ENCODE measurements at regions not wholly inside any gene's neighbourhood (a gene's known extent, or its start where the extent isn't known, plus 50 kb on each side); places are given as distances from the start of the nearest gene placed in this dataset.
"Not testable (repeated sequence)": the region's sequence is repeated elsewhere in the genome, so short reads cannot be mapped to it uniquely, and the experiment has no call there.

DNA sequence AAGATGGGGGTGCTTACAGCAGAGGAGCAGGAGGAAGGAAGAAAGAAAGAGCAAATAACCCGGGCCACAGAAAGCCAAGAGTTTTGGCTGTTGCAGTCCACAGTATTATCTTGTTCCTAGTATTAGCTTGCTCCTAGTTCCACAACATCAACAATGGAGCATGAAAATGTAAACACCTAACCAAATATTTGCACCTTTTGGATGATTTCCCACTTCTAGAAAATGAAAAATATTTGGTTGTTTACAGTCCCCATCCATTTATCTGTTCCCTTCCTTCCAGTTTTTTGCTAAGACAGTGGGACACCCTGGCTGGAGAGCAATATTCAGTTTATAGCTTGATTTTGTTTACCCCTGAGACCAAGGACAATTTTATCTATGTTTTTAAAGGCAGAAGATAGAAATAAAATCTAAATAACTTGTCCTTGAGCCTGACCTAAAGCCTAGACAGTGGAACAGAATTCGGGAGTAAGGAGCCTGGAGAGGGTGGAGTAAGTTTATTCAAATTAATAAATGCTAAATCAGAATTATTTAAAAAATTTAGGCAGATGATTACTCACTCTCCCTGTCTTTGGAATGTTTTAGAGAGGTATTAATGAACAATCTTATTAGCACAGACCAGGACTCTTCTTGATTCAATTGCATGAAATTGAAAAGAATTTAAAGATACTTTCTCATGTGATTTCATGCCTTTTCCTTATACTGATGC, 51.6 kb downstream of the RESF1 start:
- no peaks in the 10 kb centered on the region for H3K27me3 Mint-ChIP-seq (ENCODE audit: low read depth)
- ATAC-seq, result no peak
- no peak for DNase-seq
- CTCF ChIA-PET, result no interaction called here
- H3K4me3 Mint-ChIP-seq, result no peak overlapping the region
- peaks cover 2% of the 10 kb centered on the region for H3K36me3 Mint-ChIP-seq (ENCODE audit: low read depth)
- no peaks in the 10 kb centered on the region for H3K9me3 Mint-ChIP-seq (ENCODE audit: insufficient read depth)
- H3K27ac Mint-ChIP-seq, result no peak overlapping the region
- POLR2A ChIA-PET, result no interaction called here
- H3K4me1 Mint-ChIP-seq (ENCODE audit: low read depth), result peaks cover 7% of the 10 kb centered on the region

DNA sequence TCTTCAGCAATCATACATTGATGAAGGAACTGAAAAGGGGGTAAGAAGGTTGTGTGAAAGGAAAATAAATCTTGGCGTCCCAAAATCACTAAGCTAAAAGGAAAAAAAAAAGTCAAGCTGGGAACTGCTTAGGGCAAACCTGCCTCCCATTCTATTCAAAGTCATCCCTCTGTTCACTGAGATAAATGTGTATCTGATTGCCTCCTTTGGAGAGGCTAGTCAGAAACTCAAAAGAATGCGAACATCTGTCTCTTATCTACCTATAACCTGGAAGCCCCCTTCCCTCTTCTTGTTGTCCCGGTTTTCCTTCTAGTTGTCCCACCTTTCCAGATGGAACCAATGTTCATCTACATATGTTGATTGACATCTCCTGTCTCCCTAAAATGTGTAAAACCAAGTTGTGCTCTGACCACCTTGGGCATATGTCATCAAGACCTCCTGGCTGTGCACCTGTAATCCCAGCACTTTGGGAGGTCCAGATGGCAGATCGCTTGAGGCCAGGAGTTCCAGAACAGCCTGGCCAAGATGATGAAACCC, 53.1 kb downstream of the RESF1 start:
- DNase-seq (no peak), ATAC-seq (no peak)
- Mint-ChIP-seq H3K4me1 (ENCODE audit: low read depth) (peaks cover 12% of the 10 kb centered on the region), H3K36me3 (ENCODE audit: low read depth) (no peaks in the 10 kb centered on the region), H3K9me3 (ENCODE audit: insufficient read depth) (no peaks in the 10 kb centered on the region), H3K4me3 (no peak overlapping the region), H3K27me3 (ENCODE audit: low read depth) (no peaks in the 10 kb centered on the region), H3K27ac (no peak overlapping the region)
- ChIA-PET CTCF (no interaction called here), POLR2A (no interaction called here)

DNA sequence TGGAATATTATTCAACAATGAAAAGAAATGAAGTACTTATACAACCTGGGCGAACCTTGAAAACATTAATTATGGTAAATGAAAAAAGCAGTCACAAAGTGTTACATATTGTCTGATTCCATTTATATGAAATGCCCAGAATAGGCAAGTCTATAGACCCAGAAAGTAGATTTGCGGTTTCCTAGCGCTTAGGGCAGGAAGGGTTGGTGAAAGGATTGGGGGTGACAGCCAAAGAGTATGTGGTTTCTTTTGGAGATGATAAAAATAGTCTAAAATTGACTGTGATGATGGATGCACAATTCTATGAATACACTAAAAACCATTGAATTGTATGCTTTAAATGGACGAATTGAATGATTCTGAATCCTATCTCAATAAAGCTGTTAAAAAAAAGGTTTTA, 55.8 kb downstream of the RESF1 start:
- POLR2A ChIA-PET, result no interaction called here
- peaks cover 12% of the 10 kb centered on the region for H3K4me1 Mint-ChIP-seq (ENCODE audit: low read depth)
- no peaks in the 10 kb centered on the region for H3K27me3 Mint-ChIP-seq (ENCODE audit: low read depth)
- H3K4me3 Mint-ChIP-seq, result no peak overlapping the region
- H3K27ac Mint-ChIP-seq, result no peak overlapping the region
- no peaks in the 10 kb centered on the region for H3K36me3 Mint-ChIP-seq (ENCODE audit: low read depth)
- ATAC-seq, result peak; percentile 47
- CTCF ChIA-PET, result no interaction called here
- no peaks in the 10 kb centered on the region for H3K9me3 Mint-ChIP-seq (ENCODE audit: insufficient read depth)
- DNase-seq, result no peak

DNA sequence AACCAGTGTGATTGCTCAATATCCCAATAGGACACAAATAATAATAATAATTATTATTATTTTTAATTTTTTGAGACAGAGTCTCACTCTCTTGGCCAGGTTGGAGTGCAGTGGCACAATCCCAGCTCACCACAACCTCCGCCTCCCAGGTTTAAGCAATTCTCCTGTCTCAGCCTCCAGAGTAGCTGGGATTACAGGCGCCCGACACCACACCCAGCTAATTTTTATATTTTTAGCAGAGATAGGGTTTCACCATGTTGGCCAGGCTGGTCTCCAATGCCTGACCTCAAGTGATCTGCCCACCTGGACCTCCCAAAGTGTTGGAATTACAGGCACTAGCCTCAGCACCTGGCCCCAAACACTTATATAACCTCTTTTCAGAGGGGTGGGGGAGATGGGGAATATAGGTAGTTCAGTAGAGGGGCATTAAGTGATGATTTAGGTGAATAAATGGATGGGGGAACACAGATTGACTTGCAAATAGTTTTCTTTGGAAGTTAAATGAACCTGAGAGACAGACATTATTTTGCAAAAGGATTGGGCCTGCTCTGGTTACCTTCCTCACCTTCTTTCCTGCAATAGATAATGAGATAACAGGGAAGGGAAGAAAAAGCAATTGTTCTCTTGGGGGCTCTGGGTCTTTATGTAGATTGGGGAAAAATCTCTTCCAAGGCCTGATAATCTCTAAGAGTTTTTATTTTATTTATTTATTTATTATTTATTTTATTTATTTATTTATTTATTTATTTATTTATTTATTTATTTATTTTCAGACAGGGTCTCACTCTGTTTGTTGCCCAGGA, 57.7 kb downstream of the RESF1 start:
- H3K9me3 Mint-ChIP-seq (ENCODE audit: insufficient read depth), result peaks cover 7% of the 10 kb centered on the region
- H3K27ac Mint-ChIP-seq, result no peak overlapping the region
- H3K4me1 Mint-ChIP-seq (ENCODE audit: low read depth), result peaks cover 26% of the 10 kb centered on the region
- ChIA-PET CTCF (no interaction called here), POLR2A (no interaction called here)
- ATAC-seq (no peak), DNase-seq (no peak)
- peaks cover 7% of the 10 kb centered on the region for H3K36me3 Mint-ChIP-seq (ENCODE audit: low read depth)
- H3K27me3 Mint-ChIP-seq (ENCODE audit: low read depth), result no peaks in the 10 kb centered on the region
- H3K4me3 Mint-ChIP-seq, result no peak overlapping the region

DNA sequence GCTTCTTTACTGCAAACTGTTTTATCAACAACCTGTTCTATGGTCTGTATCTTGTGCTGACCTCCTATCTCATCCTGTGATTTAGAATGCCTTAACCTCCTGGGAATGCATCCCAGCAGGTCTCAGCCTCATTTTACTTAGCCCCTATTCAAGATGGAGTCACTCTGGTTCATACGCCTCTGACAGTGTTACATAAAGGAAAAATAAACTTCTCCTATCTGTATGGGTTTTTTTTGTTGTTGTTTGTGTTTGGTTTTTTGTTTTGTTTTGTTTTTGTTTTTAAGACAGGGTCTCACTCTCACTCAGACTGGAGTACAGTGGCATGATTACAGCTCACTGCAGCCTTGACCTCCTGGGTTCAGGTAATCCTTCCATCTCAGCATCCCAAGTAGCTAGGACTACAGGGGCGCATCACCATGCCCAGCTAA, 62.1 kb downstream of the RESF1 start:
- ATAC-seq, result no peak
- CTCF ChIA-PET, result no interaction called here
- no peaks in the 10 kb centered on the region for H3K27me3 Mint-ChIP-seq (ENCODE audit: low read depth)
- H3K27ac Mint-ChIP-seq, result no peak overlapping the region
- POLR2A ChIA-PET, result interaction anchor here (1.0 kb wide), 1 partner anchor 368 kb away, joined by 3 read pairs; no protein-coding TSS in a partner anchor
- H3K4me1 Mint-ChIP-seq (ENCODE audit: low read depth), result peaks cover 34% of the 10 kb centered on the region
- peaks cover 14% of the 10 kb centered on the region for H3K36me3 Mint-ChIP-seq (ENCODE audit: low read depth)
- no peak for DNase-seq
- peaks cover 13% of the 10 kb centered on the region for H3K9me3 Mint-ChIP-seq (ENCODE audit: insufficient read depth)
- no peak overlapping the region for H3K4me3 Mint-ChIP-seq

DNA sequence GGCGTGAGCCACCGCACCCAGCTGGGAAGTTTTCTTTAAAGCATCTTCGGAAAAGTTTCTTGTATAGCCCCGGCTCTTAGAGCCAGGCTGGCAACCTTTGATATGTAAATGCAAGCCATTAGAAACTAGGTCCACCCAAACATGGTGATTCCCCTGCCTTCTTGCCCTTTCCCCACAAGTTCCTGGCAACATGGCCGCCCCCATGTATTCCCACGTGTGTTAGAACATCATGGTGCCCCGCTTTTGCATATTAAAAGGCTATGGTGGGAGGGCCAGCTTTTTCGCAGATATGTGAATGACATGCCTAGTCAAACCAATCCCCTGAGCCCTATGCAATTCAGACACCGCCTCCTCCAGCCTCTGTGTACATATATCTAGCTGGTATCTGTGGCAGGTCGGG, 63.2 kb downstream of the RESF1 start:
- DNase-seq; H3K4me3 Mint-ChIP-seq; H3K27ac Mint-ChIP-seq; ATAC-seq; CTCF ChIA-PET; H3K27me3 Mint-ChIP-seq (ENCODE audit: low read depth): not testable (repeated sequence)
- H3K36me3 Mint-ChIP-seq (ENCODE audit: low read depth), result peaks cover 14% of the 10 kb centered on the region
- peaks cover 40% of the 10 kb centered on the region for H3K4me1 Mint-ChIP-seq (ENCODE audit: low read depth)
- POLR2A ChIA-PET, result interaction anchor here (0.6 kb wide), 2 partner anchors 20 to 1999 kb away, joined by 3 read pairs; no protein-coding TSS in a partner anchor
- peaks cover 13% of the 10 kb centered on the region for H3K9me3 Mint-ChIP-seq (ENCODE audit: insufficient read depth)

DNA sequence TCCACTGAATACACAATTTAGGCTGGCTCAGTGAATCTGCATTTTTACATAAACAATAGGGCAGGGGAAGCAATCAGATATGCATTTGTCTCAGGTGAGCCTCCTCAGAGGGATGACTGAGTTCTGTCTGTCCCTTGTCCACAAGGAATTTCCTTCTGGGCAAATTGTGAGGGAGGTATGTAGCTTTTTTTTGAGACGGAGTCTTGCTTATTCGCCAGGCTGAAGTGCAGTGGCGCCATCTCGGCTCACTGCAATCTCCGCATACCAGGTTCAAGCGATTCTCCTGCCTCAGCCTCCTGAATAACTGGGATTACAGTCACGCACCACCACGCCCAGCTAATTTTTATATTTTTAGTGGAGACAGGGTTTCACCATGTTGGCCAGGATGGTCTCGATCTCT, 64.6 kb downstream of the RESF1 start:
- CTCF ChIA-PET; ATAC-seq; H3K27ac Mint-ChIP-seq; POLR2A ChIA-PET; H3K27me3 Mint-ChIP-seq (ENCODE audit: low read depth); DNase-seq; H3K4me3 Mint-ChIP-seq: not testable (repeated sequence)
- Mint-ChIP-seq H3K36me3 (ENCODE audit: low read depth) (peaks cover 14% of the 10 kb centered on the region), H3K4me1 (ENCODE audit: low read depth) (peaks cover 40% of the 10 kb centered on the region), H3K9me3 (ENCODE audit: insufficient read depth) (peaks cover 13% of the 10 kb centered on the region)

DNA sequence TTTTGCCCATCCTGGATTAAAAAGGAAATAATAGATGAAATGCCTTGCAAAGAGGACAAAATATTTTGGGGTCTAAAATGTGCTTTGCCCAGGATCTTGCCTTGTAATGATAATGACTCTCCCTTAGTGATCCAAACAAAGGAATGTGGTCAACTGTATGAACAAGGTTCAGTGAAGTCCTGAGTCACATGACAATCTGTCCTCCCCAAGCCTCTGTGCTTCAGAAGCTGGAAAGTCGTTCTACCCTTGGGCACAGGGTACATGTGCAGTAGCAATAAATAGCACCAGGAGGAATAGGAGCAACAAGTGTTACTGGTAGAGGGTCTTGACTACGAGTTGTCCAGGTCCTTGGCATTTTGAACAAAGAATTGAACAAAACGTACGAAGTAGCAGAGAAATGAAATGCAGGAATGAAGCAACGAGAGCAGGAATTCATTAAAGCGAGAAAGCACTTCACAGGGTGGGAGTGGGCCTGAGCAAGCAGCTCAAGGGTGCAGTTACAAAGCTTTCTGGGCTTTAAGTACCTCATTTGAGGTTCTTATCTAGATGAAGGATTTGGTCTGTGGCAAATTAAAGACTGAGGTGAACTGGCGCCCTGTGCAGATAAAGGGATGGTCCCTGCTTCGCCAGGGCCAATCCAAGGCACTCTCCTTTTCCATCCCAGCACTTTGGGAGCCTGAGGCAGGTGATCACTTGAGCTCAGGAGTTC, 65.8 kb downstream of the RESF1 start:
- Mint-ChIP-seq H3K36me3 (ENCODE audit: low read depth) (peaks cover 14% of the 10 kb centered on the region), H3K27me3 (ENCODE audit: low read depth) (no peaks in the 10 kb centered on the region), H3K4me3 (no peak overlapping the region), H3K27ac (peak overlapping the region; percentile 9), H3K4me1 (ENCODE audit: low read depth) (peaks cover 40% of the 10 kb centered on the region), H3K9me3 (ENCODE audit: insufficient read depth) (peaks cover 13% of the 10 kb centered on the region)
- POLR2A ChIA-PET, result no interaction called here
- DNase-seq, result no peak
- CTCF ChIA-PET, result interaction anchor here (2.8 kb wide), 1 partner anchor 372 kb away, joined by 8 read pairs; no protein-coding TSS in a partner anchor
- peak; percentile 2 for ATAC-seq

DNA sequence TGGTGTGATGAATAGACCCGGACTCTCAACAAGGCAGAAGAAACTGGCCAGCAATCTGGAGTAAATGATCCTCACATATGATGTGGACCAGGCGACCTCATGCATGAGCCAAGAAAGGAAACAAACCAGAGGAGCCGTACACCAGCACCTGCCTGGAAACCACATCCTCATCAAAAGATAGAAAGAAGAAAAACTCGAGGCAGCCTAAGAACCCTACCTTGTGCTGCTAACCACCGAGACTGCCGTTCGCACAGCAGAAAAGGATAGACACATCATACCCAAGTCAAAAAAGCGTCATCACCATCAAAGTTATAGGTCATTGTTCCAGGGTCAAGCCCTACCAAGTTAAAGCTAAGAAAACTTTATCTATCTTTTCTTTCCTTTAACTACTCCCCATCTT, 66.7 kb downstream of the RESF1 start:
- DNase-seq (peak; percentile 80), ATAC-seq (peak; percentile 99)
- Mint-ChIP-seq H3K36me3 (ENCODE audit: low read depth) (peaks cover 14% of the 10 kb centered on the region), H3K4me1 (ENCODE audit: low read depth) (peaks cover 33% of the 10 kb centered on the region), H3K27me3 (ENCODE audit: low read depth) (no peaks in the 10 kb centered on the region), H3K4me3 (no peak overlapping the region), H3K27ac (peak overlapping the region; percentile 60), H3K9me3 (ENCODE audit: insufficient read depth) (peaks cover 13% of the 10 kb centered on the region)
- ChIA-PET CTCF (interaction anchor here (1.7 to 2.8 kb wide), 2 partner anchors 60 to 373 kb away, joined by 4 to 8 read pairs; no protein-coding TSS in a partner anchor), POLR2A (no interaction called here)

DNA sequence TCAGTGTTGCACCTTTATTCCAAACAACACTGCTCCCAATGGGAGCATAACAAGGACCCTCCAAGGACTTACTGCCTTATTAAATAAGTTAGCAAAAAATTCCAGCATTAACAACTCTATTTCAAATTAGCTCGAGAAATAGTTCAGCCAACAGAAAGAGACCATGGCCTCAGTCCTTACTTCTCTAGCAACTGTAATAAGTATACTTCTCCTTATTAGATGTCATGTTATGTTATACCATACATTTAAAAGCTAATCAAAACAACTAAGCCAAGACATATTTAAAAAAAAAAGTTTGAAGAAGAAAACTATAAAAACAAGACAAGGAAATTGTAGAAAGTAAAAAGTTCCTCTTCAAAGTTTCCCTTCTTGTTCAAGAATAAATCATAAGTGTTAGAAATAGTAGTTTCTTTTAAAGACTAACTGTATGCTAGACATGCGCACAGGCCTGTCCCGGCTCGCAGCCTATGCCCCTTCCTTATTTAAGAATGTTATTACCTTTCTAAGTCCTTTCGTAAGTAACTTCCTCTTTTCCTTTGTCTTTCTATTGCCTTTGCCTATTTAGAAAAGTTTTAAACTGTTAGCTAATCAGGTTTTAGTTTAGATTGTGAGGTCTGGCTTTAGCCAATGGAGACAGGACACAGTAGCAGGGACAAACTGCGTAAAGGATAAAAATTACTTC, 68.6 kb downstream of the RESF1 start:
- CTCF ChIA-PET, result interaction anchor here (1.1 to 2.8 kb wide), 2 partner anchors 23 to 374 kb away, joined by 3 to 8 read pairs; no protein-coding TSS in a partner anchor
- POLR2A ChIA-PET, result no interaction called here
- peaks cover 6% of the 10 kb centered on the region for H3K36me3 Mint-ChIP-seq (ENCODE audit: low read depth)
- ATAC-seq, result no peak
- H3K27me3 Mint-ChIP-seq (ENCODE audit: low read depth), result no peaks in the 10 kb centered on the region
- no peak for DNase-seq
- no peak overlapping the region for H3K27ac Mint-ChIP-seq
- H3K4me3 Mint-ChIP-seq, result no peak overlapping the region
- peaks cover 26% of the 10 kb centered on the region for H3K4me1 Mint-ChIP-seq (ENCODE audit: low read depth)
- H3K9me3 Mint-ChIP-seq (ENCODE audit: insufficient read depth), result peaks cover 5% of the 10 kb centered on the region

DNA sequence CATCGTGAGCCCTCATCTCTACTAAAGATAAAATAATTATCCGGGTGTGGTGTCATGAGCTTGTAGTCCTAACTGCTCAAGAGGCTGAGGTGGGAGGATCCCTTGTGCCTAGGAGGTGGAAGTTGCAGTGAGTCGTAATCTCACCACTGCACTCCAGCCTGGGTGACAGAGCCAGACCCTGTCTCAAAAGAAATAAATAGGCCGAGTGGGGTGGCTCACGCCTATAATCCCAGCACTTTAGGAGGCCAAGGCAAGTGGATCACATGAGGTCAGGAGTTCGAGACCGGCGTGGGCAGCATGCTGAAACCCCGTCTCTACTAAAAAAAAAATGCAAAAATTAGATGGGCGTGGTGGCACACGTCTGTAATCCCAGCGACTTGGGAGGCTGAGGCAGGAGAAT, 70.9 kb downstream of the RESF1 start:
- CTCF ChIA-PET, result interaction anchor here (1.8 kb wide), 1 partner anchor 30 kb away, joined by 5 read pairs; no protein-coding TSS in a partner anchor

More for the DNA sequence above, 70.9 kb downstream of the RESF1 start:
- H3K4me1 Mint-ChIP-seq (ENCODE audit: low read depth), result peaks cover 19% of the 10 kb centered on the region
- POLR2A ChIA-PET, result no interaction called here
- no peaks in the 10 kb centered on the region for H3K36me3 Mint-ChIP-seq (ENCODE audit: low read depth)
- H3K27ac Mint-ChIP-seq, result no peak overlapping the region
- H3K9me3 Mint-ChIP-seq (ENCODE audit: insufficient read depth), result no peaks in the 10 kb centered on the region
- ATAC-seq (no peak), DNase-seq (no peak)
- H3K4me3 Mint-ChIP-seq, result no peak overlapping the region
- no peaks in the 10 kb centered on the region for H3K27me3 Mint-ChIP-seq (ENCODE audit: low read depth)

All from activated CD8-positive, alpha-beta T cell treated with anti-CD3 and anti-CD28 coated beads, Interleukin-2, amount 10 ng/mL, durations not matched to agents 7 days and 5 days (primary cell).